Caco-2 (cell line): ENCODE measurements at regions not wholly inside any gene's neighbourhood (a gene's known extent, or its start where the extent isn't known, plus 50 kb on each side); places are given as distances from the start of the nearest gene placed in this dataset.
A peak's percentile ranks its signal among the peaks of the same experiment; 100 is the strongest.
"Not testable (repeated sequence)": the region's sequence is repeated elsewhere in the genome, so short reads cannot be mapped to it uniquely, and the experiment has no call there.

Experiments used
- BruUV-seq: library from RNA; stranded (reverse); fragments of 400-500 nt; replicated peaks from 2 replicates; lab custom pipeline; 2021; lab: Mats Ljungman, UMichigan
- CTCF ChIA-PET: fragments of 300-600 bp; sonication (Branson Sonifier 250); formaldehyde crosslinking; loops from one replicate; lab custom pipeline; 2022; ENCODE audit warnings: antibody characterized with exemption; lab: Charles Lee
- POLR2A ChIA-PET: fragments of 300-600 bp; sonication (Branson Sonifier 250); formaldehyde crosslinking; loops from one replicate; lab custom pipeline; 2022; ENCODE audit warnings: antibody characterized with exemption; lab: Charles Lee
- DNase-seq, 2 experiments: peaks; one replicate each; pipeline versions ENCODE4 v3.0.0 to v3.0.0-alpha.2; 2020 to 2022
- H3K27me3 ChIP-seq: replicated peaks from 2 replicates; pipeline ENCODE4 v1.6.0; 2011; ENCODE audit warnings: low read length; ENCODE audit not compliant: control insufficient read depth, insufficient read depth
- H3K36me3 ChIP-seq: 2 replicates; pipeline ENCODE4 v1.5.1; 2011; ENCODE audit warnings: low read length; ENCODE audit not compliant: control insufficient read depth, insufficient read depth
- H3K4me1 ChIP-seq: fragments of 250-450 bp; sonication (Bioruptor Pico); 2 replicates; pipeline ENCODE4 v1.5.1; 2020; ENCODE audit warnings: mild to moderate bottlenecking
- H3K4me3 ChIP-seq: 2 replicates; pipeline ENCODE4 v1.5.1; 2011; ENCODE audit warnings: low read depth, mild to moderate bottlenecking, control low read depth, low read length
- H3K9me3 ChIP-seq: fragments of 250-450 bp; sonication (Bioruptor Pico); 2 replicates; pipeline ENCODE4 v1.5.1; 2020; ENCODE audit warnings: mild to moderate bottlenecking, moderate library complexity
- H3K27ac Mint-ChIP-seq: one replicate; pipeline ENCODE4 v1.8.0; 2022; ENCODE audit warnings: mixed read lengths; ENCODE audit not compliant: unreplicated experiment
- H3K27me3 Mint-ChIP-seq: one replicate; pipeline ENCODE4 v1.8.0; 2022; ENCODE audit warnings: mixed read lengths; ENCODE audit not compliant: insufficient read depth, unreplicated experiment
- H3K36me3 Mint-ChIP-seq: one replicate; pipeline ENCODE4 v1.8.0; 2022; ENCODE audit warnings: mild to moderate bottlenecking, mixed read lengths; ENCODE audit not compliant: insufficient read depth, unreplicated experiment
- H3K4me1 Mint-ChIP-seq: one replicate; pipeline ENCODE4 v1.8.0; 2022; ENCODE audit warnings: low read depth, mixed read lengths; ENCODE audit not compliant: unreplicated experiment
- H3K4me3 Mint-ChIP-seq: one replicate; pipeline ENCODE4 v1.8.0; 2022; ENCODE audit warnings: mild to moderate bottlenecking, moderate library complexity, mixed read lengths; ENCODE audit not compliant: unreplicated experiment
- H3K9me3 Mint-ChIP-seq: one replicate; pipeline ENCODE4 v1.8.0; 2022; ENCODE audit warnings: mixed read lengths; ENCODE audit not compliant: unreplicated experiment
- intact Hi-C: fragments of 100-400 bp; cut with micrococcal nuclease; formaldehyde crosslinking; loops from one replicate; pipeline ENCODE4 v1.10.0; 2022; ENCODE audit not compliant: unreplicated experiment

GRCh38 chr3:195645872-195646271 lies 62.1 kb upstream of the APOD start:
- H3K36me3 ChIP-seq, CTCF ChIA-PET, POLR2A ChIA-PET, H3K4me3 Mint-ChIP-seq, BruUV-seq, H3K4me3 ChIP-seq, H3K27ac Mint-ChIP-seq, H3K9me3 ChIP-seq, DNase-seq, intact Hi-C loops, H3K27me3 ChIP-seq, H3K4me1 ChIP-seq, H3K27me3 Mint-ChIP-seq, H3K4me1 Mint-ChIP-seq: not testable (repeated sequence)
- peaks cover 26% of the 10 kb centered on the region for H3K9me3 Mint-ChIP-seq
- peaks cover 11% of the 10 kb centered on the region for H3K36me3 Mint-ChIP-seq

GRCh38 chr3:195643245-195643644 lies 59.5 kb upstream of the APOD start:
- H3K4me3 ChIP-seq, H3K4me1 ChIP-seq, intact Hi-C loops, H3K36me3 ChIP-seq, H3K4me1 Mint-ChIP-seq, H3K27ac Mint-ChIP-seq, H3K4me3 Mint-ChIP-seq, H3K27me3 Mint-ChIP-seq, BruUV-seq, H3K9me3 ChIP-seq, CTCF ChIA-PET, H3K27me3 ChIP-seq, POLR2A ChIA-PET: not testable (repeated sequence)
- DNase-seq: peak in 1 of 2 experiments; percentile 34
- Mint-ChIP-seq H3K36me3 (peaks cover 11% of the 10 kb centered on the region), H3K9me3 (peaks cover 26% of the 10 kb centered on the region)

- H3K9me3 ChIP-seq, BruUV-seq, intact Hi-C loops, H3K4me1 ChIP-seq, H3K27me3 ChIP-seq, H3K27me3 Mint-ChIP-seq, H3K4me3 ChIP-seq, H3K36me3 ChIP-seq, H3K4me3 Mint-ChIP-seq, POLR2A ChIA-PET, H3K4me1 Mint-ChIP-seq, H3K27ac Mint-ChIP-seq, DNase-seq, CTCF ChIA-PET: not testable (repeated sequence)
- Mint-ChIP-seq H3K9me3 (peaks cover 26% of the 10 kb centered on the region), H3K36me3 (peaks cover 14% of the 10 kb centered on the region)
These were observed 58.6 kb upstream of the APOD start for GRCh38 chr3:195642311-195642710.

- CTCF ChIA-PET, POLR2A ChIA-PET, H3K9me3 Mint-ChIP-seq, H3K4me3 Mint-ChIP-seq, H3K27me3 Mint-ChIP-seq, H3K27me3 ChIP-seq, H3K4me3 ChIP-seq, BruUV-seq, H3K4me1 ChIP-seq, intact Hi-C loops, H3K36me3 ChIP-seq, H3K9me3 ChIP-seq, DNase-seq, H3K4me1 Mint-ChIP-seq, H3K27ac Mint-ChIP-seq: not testable (repeated sequence)
- H3K36me3 Mint-ChIP-seq: peaks cover 13% of the 10 kb centered on the region
These were observed 54.7 kb upstream of the APOD start for GRCh38 chr3:195638456-195638855.

- H3K4me3 ChIP-seq, H3K4me3 Mint-ChIP-seq, DNase-seq, H3K9me3 Mint-ChIP-seq, BruUV-seq, H3K4me1 Mint-ChIP-seq, H3K27me3 Mint-ChIP-seq, intact Hi-C loops, H3K27me3 ChIP-seq, CTCF ChIA-PET, H3K36me3 ChIP-seq, H3K9me3 ChIP-seq, H3K27ac Mint-ChIP-seq, H3K4me1 ChIP-seq, POLR2A ChIA-PET: not testable (repeated sequence)
- peaks cover 12% of the 10 kb centered on the region for H3K36me3 Mint-ChIP-seq
These were observed 53.9 kb upstream of the APOD start for GRCh38 chr3:195637473-195638233.

- H3K36me3 ChIP-seq, H3K4me3 Mint-ChIP-seq, DNase-seq, POLR2A ChIA-PET, intact Hi-C loops, H3K27me3 ChIP-seq, H3K4me3 ChIP-seq, H3K36me3 Mint-ChIP-seq, BruUV-seq, H3K27me3 Mint-ChIP-seq, H3K27ac Mint-ChIP-seq, H3K4me1 Mint-ChIP-seq, H3K9me3 Mint-ChIP-seq, CTCF ChIA-PET, H3K9me3 ChIP-seq, H3K4me1 ChIP-seq: not testable (repeated sequence)
These were observed 53.3 kb upstream of the APOD start for GRCh38 chr3:195637011-195637410.
